ENCODE measurements at regions not wholly inside any gene's neighbourhood (a gene's known extent, or its start where the extent isn't known, plus 50 kb on each side); places are given as distances from the start of the nearest gene placed in this dataset.

GRCh38 chr3:64341296-64341695, 116.0 kb upstream of the PRICKLE2 start:
- H3K4me1 ChIP-seq: no peaks in the 10 kb centered on the region
- no peaks in the 10 kb centered on the region for H3K27me3 ChIP-seq (ENCODE audit: control insufficient read depth, insufficient read depth, low read length)
- no peak overlapping the region for H3K4me2 ChIP-seq (ENCODE audit: low read length)
- H3K27ac ChIP-seq: no peak overlapping the region
- no peaks in the 10 kb centered on the region for H3K36me3 ChIP-seq (ENCODE audit: control insufficient read depth, insufficient read depth, low read length)
- H3K9ac ChIP-seq: no peak overlapping the region
- no peaks in the 10 kb centered on the region for H3K79me2 ChIP-seq
- no peak for TF ChIP-seq CTCF (IDR thresholded peaks at IDR 0.05)
- no peak overlapping the region for H2AFZ ChIP-seq
- H3K4me3 ChIP-seq (ENCODE audit: low read depth, low read length): no peak overlapping the region
- H3K9me3 ChIP-seq (ENCODE audit: control insufficient read depth, low read length): no peaks in the 10 kb centered on the region

GRCh38 chr3:64340641-64341101, 115.4 kb upstream of the PRICKLE2 start:
- Histone ChIP-seq H3K4me2 (ENCODE audit: low read length) (no peak overlapping the region), H3K27ac (no peak overlapping the region)
- no peak for TF ChIP-seq CTCF (IDR thresholded peaks at IDR 0.05)

GRCh38 chr3:64336488-64336887, 111.2 kb upstream of the PRICKLE2 start:
- no peak overlapping the region for H3K9ac ChIP-seq
- no peaks in the 10 kb centered on the region for H3K4me1 ChIP-seq
- no peaks in the 10 kb centered on the region for H3K9me3 ChIP-seq (ENCODE audit: control insufficient read depth, low read length)
- no peaks in the 10 kb centered on the region for H3K36me3 ChIP-seq (ENCODE audit: control insufficient read depth, insufficient read depth, low read length)
- no peak overlapping the region for H2AFZ ChIP-seq
- no peak for TF ChIP-seq CTCF (IDR thresholded peaks at IDR 0.05)
- no peak overlapping the region for H3K27ac ChIP-seq
- no peak overlapping the region for H3K4me3 ChIP-seq (ENCODE audit: low read depth, low read length)
- H3K4me2 ChIP-seq (ENCODE audit: low read length): no peak overlapping the region
- H3K27me3 ChIP-seq (ENCODE audit: control insufficient read depth, insufficient read depth, low read length): no peaks in the 10 kb centered on the region
- no peaks in the 10 kb centered on the region for H3K79me2 ChIP-seq

More at GRCh38 chr3:64340641-64341101, 115.4 kb upstream of the PRICKLE2 start:
- Histone ChIP-seq H3K4me3 (ENCODE audit: low read depth, low read length) (no peak overlapping the region), H3K9ac (no peak overlapping the region), H3K4me1 (no peaks in the 10 kb centered on the region), H2AFZ (no peak overlapping the region), H3K9me3 (ENCODE audit: control insufficient read depth, low read length) (no peaks in the 10 kb centered on the region), H3K79me2 (no peaks in the 10 kb centered on the region), H3K36me3 (ENCODE audit: control insufficient read depth, insufficient read depth, low read length) (no peaks in the 10 kb centered on the region), H3K27me3 (ENCODE audit: control insufficient read depth, insufficient read depth, low read length) (no peaks in the 10 kb centered on the region)

GRCh38 chr3:64332459-64333350, 107.4 kb upstream of the PRICKLE2 start:
- H3K36me3 ChIP-seq (ENCODE audit: control insufficient read depth, insufficient read depth, low read length): no peaks in the 10 kb centered on the region
- H3K27ac ChIP-seq: no peak overlapping the region
- H3K9ac ChIP-seq: no peak overlapping the region
- H3K4me1 ChIP-seq: no peaks in the 10 kb centered on the region
- no peak overlapping the region for H3K4me3 ChIP-seq (ENCODE audit: low read depth, low read length)
- H3K4me2 ChIP-seq (ENCODE audit: low read length): no peak overlapping the region
- no peaks in the 10 kb centered on the region for H3K27me3 ChIP-seq (ENCODE audit: control insufficient read depth, insufficient read depth, low read length)
- H3K79me2 ChIP-seq: no peaks in the 10 kb centered on the region
- TF ChIP-seq CTCF (IDR thresholded peaks at IDR 0.05): no peak
- no peaks in the 10 kb centered on the region for H3K9me3 ChIP-seq (ENCODE audit: control insufficient read depth, low read length)
- no peak overlapping the region for H2AFZ ChIP-seq
